Activated naive CD4-positive, alpha-beta T cell treated with anti-CD3 and anti-CD28 coated beads, Interleukin-2, amount 10 ng/mL, durations not matched to agents 7 days and 5 days (primary cell): ENCODE measurements at regions not wholly inside any gene's neighbourhood (a gene's known extent, or its start where the extent isn't known, plus 50 kb on each side); places are given as distances from the start of the nearest gene placed in this dataset.

Experiments
- CTCF ChIA-PET: fragments of 350-600 bp; sonication (Branson Sonifier 250); formaldehyde crosslinking; loops from one replicate; lab custom pipeline; 2021; ENCODE audit warnings: antibody characterized with exemption; lab: Charles Lee
- DNase-seq: peaks from one replicate; pipeline ENCODE4 v3.0.0-alpha.2; 2020
- H3K27ac Mint-ChIP-seq: one replicate; pipeline ENCODE4 v1.8.0; 2021; ENCODE audit warnings: mild to moderate bottlenecking, moderate library complexity, mixed read lengths
- H3K27me3 Mint-ChIP-seq: one replicate; pipeline ENCODE4 v1.8.0; 2021; ENCODE audit warnings: mild to moderate bottlenecking, mixed read lengths
- H3K36me3 Mint-ChIP-seq: one replicate; pipeline ENCODE4 v1.8.0; 2021; ENCODE audit warnings: mixed read lengths
- H3K4me1 Mint-ChIP-seq: one replicate; pipeline ENCODE4 v1.8.0; 2021; ENCODE audit warnings: mixed read lengths
- H3K4me3 Mint-ChIP-seq: one replicate; pipeline ENCODE4 v1.8.0; 2021; ENCODE audit warnings: mild to moderate bottlenecking, moderate library complexity, mixed read lengths
- H3K9me3 Mint-ChIP-seq: one replicate; pipeline ENCODE4 v1.8.0; 2021; ENCODE audit warnings: mixed read lengths

- CTCF ChIA-PET: no interaction called here
- H3K4me1 Mint-ChIP-seq: no peaks in the 10 kb centered on the region
Observed at GRCh38 chr6:81446509-81446908, 306.0 kb downstream of the TENT5A start.

DNA sequence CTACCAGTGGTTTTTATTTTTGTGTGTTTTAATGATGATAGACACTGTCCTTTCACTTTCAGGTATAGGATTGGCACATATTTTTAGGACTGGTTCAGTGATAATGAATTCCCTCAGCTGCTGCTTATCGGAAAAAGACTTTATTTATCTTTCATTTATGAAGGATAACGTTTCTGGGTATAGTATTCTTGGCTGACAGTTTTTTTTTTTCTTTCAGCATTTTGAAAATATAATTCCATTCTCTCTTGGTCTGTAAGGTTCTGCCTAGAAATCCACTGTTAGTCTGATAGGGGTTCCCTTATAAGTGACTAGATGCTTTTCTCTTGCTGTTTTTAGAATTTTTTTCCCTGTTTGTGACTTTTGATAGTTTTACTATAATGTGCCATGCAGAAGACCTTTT is 313.1 kb downstream of the TENT5A start:
- Mint-ChIP-seq H3K4me3 (no peak overlapping the region), H3K27ac (no peak overlapping the region), H3K9me3 (peaks cover 13% of the 10 kb centered on the region), H3K4me1 (no peaks in the 10 kb centered on the region), H3K36me3 (no peaks in the 10 kb centered on the region), H3K27me3 (no peaks in the 10 kb centered on the region)
- no peak for DNase-seq
- CTCF ChIA-PET: no interaction called here

More at GRCh38 chr6:81446509-81446908, 306.0 kb downstream of the TENT5A start:
- H3K36me3 Mint-ChIP-seq: no peaks in the 10 kb centered on the region
- H3K4me3 Mint-ChIP-seq: no peak overlapping the region
- no peak for DNase-seq
- H3K27ac Mint-ChIP-seq: no peak overlapping the region
- H3K9me3 Mint-ChIP-seq: no peaks in the 10 kb centered on the region
- H3K27me3 Mint-ChIP-seq: no peaks in the 10 kb centered on the region

DNA sequence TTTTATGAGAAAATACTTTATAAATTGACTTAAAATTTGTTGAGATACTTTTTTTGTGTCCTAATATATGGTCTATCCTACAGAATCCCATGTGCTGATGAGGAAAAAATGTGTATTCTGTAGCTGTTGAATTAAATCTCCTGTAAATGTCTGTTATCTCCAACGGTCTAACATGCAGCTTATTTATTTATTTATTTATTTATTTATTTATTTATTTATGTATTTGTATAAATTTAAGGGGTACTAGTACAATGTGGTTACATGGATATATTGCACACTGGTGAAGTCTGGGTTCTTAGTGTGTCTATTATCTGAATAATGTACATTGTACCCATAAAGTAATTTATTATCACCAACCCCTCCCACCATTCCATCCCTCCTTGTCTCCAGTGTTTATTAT is 315.5 kb downstream of the TENT5A start:
- no peak for DNase-seq
- no peak overlapping the region for H3K27ac Mint-ChIP-seq

DNA sequence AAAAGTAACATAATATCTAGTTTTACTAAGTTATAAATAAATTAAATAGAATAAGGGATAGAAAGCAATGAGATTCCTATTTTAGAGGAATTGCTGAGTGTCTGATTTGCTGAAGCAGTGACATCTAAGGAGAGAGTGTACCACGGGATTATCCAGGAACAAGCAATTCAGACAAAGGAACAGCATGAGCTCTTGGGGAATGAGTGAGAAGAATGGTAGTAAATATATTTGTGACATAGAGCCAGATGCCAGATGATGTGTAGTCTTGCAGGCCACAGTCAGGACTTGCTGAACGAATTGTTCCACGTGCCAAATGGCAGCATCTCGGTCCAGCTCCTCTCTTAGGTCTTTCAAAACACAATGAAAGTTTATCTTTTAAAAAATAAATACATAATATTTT is 339.2 kb downstream of the TENT5A start:
- no peaks in the 10 kb centered on the region for H3K27me3 Mint-ChIP-seq
- DNase-seq: no peak
- no peak overlapping the region for H3K4me3 Mint-ChIP-seq
- H3K36me3 Mint-ChIP-seq: no peaks in the 10 kb centered on the region
- CTCF ChIA-PET: no interaction called here
- H3K4me1 Mint-ChIP-seq: no peaks in the 10 kb centered on the region
- H3K27ac Mint-ChIP-seq: no peak overlapping the region
- H3K9me3 Mint-ChIP-seq: no peaks in the 10 kb centered on the region

More for the DNA sequence above, 315.5 kb downstream of the TENT5A start:
- H3K27me3 Mint-ChIP-seq: no peaks in the 10 kb centered on the region
- H3K4me3 Mint-ChIP-seq: no peak overlapping the region
- CTCF ChIA-PET: no interaction called here
- H3K9me3 Mint-ChIP-seq: peaks cover 13% of the 10 kb centered on the region
- H3K36me3 Mint-ChIP-seq: no peaks in the 10 kb centered on the region
- no peaks in the 10 kb centered on the region for H3K4me1 Mint-ChIP-seq

GRCh38 chr6:81401970-81402690 is 350.4 kb downstream of the TENT5A start:
- CTCF ChIA-PET: no interaction called here
- no peaks in the 10 kb centered on the region for H3K36me3 Mint-ChIP-seq
- H3K27ac Mint-ChIP-seq: no peak overlapping the region
- DNase-seq: no peak
- H3K9me3 Mint-ChIP-seq: peaks cover 4% of the 10 kb centered on the region
- no peak overlapping the region for H3K4me3 Mint-ChIP-seq
- no peaks in the 10 kb centered on the region for H3K27me3 Mint-ChIP-seq
- no peaks in the 10 kb centered on the region for H3K4me1 Mint-ChIP-seq

- CTCF ChIA-PET: no interaction called here
- Mint-ChIP-seq H3K36me3 (no peaks in the 10 kb centered on the region), H3K4me1 (no peaks in the 10 kb centered on the region), H3K27me3 (no peaks in the 10 kb centered on the region), H3K9me3 (peaks cover 9% of the 10 kb centered on the region), H3K4me3 (no peak overlapping the region), H3K27ac (no peak overlapping the region)
- DNase-seq: no peak
Observed at GRCh38 chr6:81396916-81397315, 355.6 kb downstream of the TENT5A start.

DNA sequence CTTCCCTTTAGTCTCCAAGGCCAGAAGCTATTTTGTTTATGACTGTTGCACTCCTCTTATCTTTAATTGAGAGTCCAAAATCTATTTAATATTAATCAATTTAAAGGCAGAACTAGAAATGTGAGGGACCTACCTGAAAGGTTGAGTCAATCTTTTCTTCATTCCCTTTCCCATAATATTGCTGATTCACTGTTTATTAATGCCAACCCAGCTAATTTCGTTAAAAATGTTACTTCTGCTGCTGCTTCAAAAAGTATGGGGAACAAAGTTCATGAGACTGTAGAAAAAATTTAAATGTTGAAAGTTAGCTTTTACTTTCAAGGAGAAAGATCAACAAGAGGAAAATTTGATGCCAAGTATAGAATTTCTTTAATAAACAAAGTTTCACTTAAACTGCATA is 365.3 kb downstream of the TENT5A start:
- no peak overlapping the region for H3K27ac Mint-ChIP-seq
- no peaks in the 10 kb centered on the region for H3K4me1 Mint-ChIP-seq
- no peak overlapping the region for H3K4me3 Mint-ChIP-seq
- H3K9me3 Mint-ChIP-seq: peaks cover 8% of the 10 kb centered on the region
- no peak for DNase-seq
- H3K36me3 Mint-ChIP-seq: no peaks in the 10 kb centered on the region
- CTCF ChIA-PET: no interaction called here
- H3K27me3 Mint-ChIP-seq: no peaks in the 10 kb centered on the region

DNA sequence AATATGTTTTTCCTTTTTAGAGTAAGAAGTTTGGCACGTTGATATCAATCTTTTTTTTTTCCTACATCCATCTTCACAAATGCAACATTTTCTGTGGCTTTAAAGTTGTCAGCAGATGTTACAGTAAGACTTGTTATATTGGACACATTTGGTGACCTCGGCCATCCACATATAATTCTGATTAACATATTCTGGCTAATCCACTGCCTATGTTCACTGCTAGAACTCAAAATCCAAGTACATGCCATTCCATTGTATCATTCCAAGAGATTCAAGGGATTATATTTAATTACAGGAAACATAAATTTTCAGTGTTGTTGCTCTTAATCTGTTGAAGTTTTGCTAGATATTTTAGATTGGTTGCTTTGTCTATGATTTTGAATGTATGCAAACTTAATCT is 367.6 kb downstream of the TENT5A start:
- DNase-seq: no peak
- Mint-ChIP-seq H3K4me3 (no peak overlapping the region), H3K9me3 (no peaks in the 10 kb centered on the region), H3K27me3 (no peaks in the 10 kb centered on the region), H3K4me1 (no peaks in the 10 kb centered on the region), H3K36me3 (no peaks in the 10 kb centered on the region), H3K27ac (no peak overlapping the region)
- CTCF ChIA-PET: no interaction called here

DNA sequence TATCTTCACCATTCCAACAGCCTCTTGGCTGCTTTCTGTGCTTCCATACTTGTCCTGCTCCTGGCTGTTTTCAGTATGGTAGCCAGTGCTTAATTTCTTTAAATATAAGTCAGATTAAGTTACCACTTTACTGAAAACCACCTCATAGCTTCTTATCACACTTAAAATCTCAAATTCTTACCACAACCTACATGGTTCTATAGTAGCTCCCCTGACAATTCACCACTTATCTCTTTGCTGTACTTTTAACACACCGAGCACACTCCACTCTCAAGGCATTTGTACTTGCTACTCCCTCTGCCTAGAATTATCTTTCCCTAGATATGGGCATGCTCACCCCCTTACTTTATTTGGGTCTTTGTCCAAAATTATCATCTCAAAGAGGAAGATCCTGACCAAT is 369.0 kb downstream of the TENT5A start:
- H3K4me3 Mint-ChIP-seq: no peak overlapping the region
- H3K27me3 Mint-ChIP-seq: no peaks in the 10 kb centered on the region
- H3K27ac Mint-ChIP-seq: no peak overlapping the region
- no peaks in the 10 kb centered on the region for H3K36me3 Mint-ChIP-seq
- H3K9me3 Mint-ChIP-seq: no peaks in the 10 kb centered on the region
- CTCF ChIA-PET: no interaction called here
- DNase-seq: no peak
- no peaks in the 10 kb centered on the region for H3K4me1 Mint-ChIP-seq

GRCh38 chr6:81382852-81383251 is 369.6 kb downstream of the TENT5A start:
- no peaks in the 10 kb centered on the region for H3K4me1 Mint-ChIP-seq
- no peak overlapping the region for H3K4me3 Mint-ChIP-seq
- no peaks in the 10 kb centered on the region for H3K9me3 Mint-ChIP-seq
- CTCF ChIA-PET: no interaction called here
- no peaks in the 10 kb centered on the region for H3K36me3 Mint-ChIP-seq
- H3K27ac Mint-ChIP-seq: no peak overlapping the region
- no peak for DNase-seq
- no peaks in the 10 kb centered on the region for H3K27me3 Mint-ChIP-seq

DNA sequence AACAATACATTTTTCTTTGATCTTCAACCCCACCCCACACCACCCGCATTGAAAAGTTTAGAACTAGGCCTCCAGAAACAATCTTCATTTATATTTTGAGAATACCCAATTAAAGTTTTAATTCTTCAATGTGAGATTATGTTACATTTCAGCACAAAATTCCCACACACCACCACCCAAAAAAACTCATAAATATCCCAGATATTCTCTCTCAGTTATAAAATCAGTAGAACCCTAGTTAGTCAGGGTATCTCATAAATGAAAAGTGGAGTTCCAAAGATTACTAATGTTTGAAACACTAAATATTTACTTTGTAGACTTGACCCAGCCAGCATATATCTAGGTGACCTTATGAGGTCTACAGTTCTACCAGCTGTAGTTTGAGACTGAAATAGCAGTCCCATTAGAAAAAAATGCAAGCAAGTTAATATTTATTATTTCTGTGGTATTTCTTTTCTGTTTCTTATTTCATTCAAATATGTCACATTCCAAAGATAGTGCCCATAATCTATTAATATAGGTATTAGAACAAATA is 371.0 kb downstream of the TENT5A start:
- no peak for DNase-seq
- H3K27ac Mint-ChIP-seq: no peak overlapping the region
- no peaks in the 10 kb centered on the region for H3K36me3 Mint-ChIP-seq
- no peaks in the 10 kb centered on the region for H3K4me1 Mint-ChIP-seq
- no peaks in the 10 kb centered on the region for H3K27me3 Mint-ChIP-seq
- H3K4me3 Mint-ChIP-seq: no peak overlapping the region
- no peaks in the 10 kb centered on the region for H3K9me3 Mint-ChIP-seq
- CTCF ChIA-PET: no interaction called here

DNA sequence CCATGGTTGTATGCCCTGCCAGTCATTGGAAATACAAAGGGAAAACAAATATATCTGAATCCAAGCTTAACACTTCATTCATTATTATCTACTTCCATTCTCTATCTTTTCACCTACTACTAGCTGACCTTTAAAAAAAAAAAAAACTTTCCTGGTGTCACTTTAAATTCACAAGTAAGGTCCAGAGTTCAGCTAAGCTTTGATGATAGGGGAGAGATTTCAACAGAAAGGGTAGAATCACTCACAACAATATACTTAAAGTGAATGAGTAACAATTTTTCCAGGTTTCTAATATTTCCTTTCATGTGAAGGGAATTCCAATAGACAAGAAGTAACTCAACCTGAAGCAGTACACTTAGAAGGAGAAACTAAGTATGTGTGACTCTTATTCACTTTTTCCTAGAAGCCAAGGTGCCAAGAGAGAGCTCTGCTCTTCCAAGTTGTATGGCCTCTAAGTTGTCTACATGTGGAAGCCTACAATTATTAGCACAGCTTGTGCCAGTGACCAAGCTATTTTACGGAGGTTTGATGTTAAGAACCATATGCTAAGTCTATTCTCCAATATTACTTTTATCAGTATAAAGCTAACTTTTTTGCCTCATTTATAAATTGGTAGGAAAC is 371.7 kb downstream of the TENT5A start:
- no peaks in the 10 kb centered on the region for H3K9me3 Mint-ChIP-seq
- CTCF ChIA-PET: no interaction called here
- no peak for DNase-seq
- H3K27me3 Mint-ChIP-seq: no peaks in the 10 kb centered on the region
- no peaks in the 10 kb centered on the region for H3K4me1 Mint-ChIP-seq
- H3K4me3 Mint-ChIP-seq: no peak overlapping the region
- H3K27ac Mint-ChIP-seq: no peak overlapping the region
- H3K36me3 Mint-ChIP-seq: no peaks in the 10 kb centered on the region

- Mint-ChIP-seq H3K4me1 (no peaks in the 10 kb centered on the region), H3K4me3 (no peak overlapping the region), H3K27me3 (no peaks in the 10 kb centered on the region), H3K36me3 (no peaks in the 10 kb centered on the region), H3K9me3 (no peaks in the 10 kb centered on the region), H3K27ac (no peak overlapping the region)
- DNase-seq: no peak
- CTCF ChIA-PET: no interaction called here
Observed at GRCh38 chr6:81376745-81377144, 375.7 kb downstream of the TENT5A start.

DNA sequence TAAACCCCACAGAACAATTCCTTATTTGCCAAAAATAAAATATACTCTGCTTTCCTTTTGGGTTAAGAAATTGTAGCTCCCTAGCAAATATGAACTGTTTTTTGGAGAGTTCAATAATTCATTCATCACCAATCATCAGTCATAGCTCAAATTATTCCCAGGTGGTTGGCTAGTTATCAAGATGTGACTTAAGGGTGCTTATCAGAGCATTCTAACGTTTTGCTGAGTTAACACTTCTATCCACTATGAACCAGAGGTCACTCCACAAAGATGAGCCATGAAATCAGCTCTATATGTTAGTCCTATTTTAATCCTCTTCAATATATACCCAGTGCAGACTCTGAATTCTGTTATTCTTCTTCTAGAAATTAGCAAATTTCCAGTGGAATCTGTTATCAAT is 379.1 kb downstream of the TENT5A start:
- Mint-ChIP-seq H3K27me3 (no peaks in the 10 kb centered on the region), H3K9me3 (no peaks in the 10 kb centered on the region), H3K4me1 (no peaks in the 10 kb centered on the region), H3K27ac (no peak overlapping the region), H3K36me3 (no peaks in the 10 kb centered on the region), H3K4me3 (no peak overlapping the region)
- no peak for DNase-seq
- CTCF ChIA-PET: no interaction called here

DNA sequence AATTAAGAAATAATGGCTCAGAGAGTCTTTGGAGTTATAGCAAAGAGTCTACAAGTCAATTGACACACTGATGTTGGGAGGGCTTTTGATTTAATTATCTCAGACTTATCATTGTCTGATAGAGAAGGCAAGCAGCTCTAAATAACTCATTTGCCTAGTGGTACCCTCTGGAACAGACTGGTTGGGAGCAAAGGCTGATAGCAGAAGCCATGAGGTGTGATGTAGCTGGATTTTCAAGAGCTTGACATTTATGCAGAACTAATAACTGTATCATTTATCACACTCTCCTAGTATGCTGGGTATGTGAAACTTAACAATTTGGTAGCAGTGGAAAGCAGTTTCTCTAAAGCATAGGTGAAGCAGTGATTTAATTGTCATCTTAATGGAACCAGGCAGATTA is 380.6 kb downstream of the TENT5A start:
- DNase-seq: no peak
- no peak overlapping the region for H3K4me3 Mint-ChIP-seq
- no peak overlapping the region for H3K27ac Mint-ChIP-seq
- H3K4me1 Mint-ChIP-seq: no peaks in the 10 kb centered on the region
- H3K36me3 Mint-ChIP-seq: no peaks in the 10 kb centered on the region
- no peaks in the 10 kb centered on the region for H3K9me3 Mint-ChIP-seq
- H3K27me3 Mint-ChIP-seq: no peaks in the 10 kb centered on the region
- CTCF ChIA-PET: no interaction called here
